Tibial nerve (tissue), 4 donors: ENCODE measurements at regions not wholly inside any gene's neighbourhood (a gene's known extent, or its start where the extent isn't known, plus 50 kb on each side); places are given as distances from the start of the nearest gene placed in this dataset.
"Not testable (repeated sequence)": the region's sequence is repeated elsewhere in the genome, so short reads cannot be mapped to it uniquely, and the experiment has no call there.

ENCODE experiments used
- DNase-seq, 2 donors: peaks; one replicate each; pipeline ENCODE4 v3.0.0-alpha.2; 2019; ENCODE audit warnings: low spot score in 2 of 2
- H3K27ac ChIP-seq, 4 donors: fragments of 200-600 bp; sonication (generic) in 3 of 4; one replicate each; pipeline ENCODE4 v1.5.1; 2017 to 2019; ENCODE audit warnings: mild to moderate bottlenecking in 1 of 4
- H3K27me3 ChIP-seq, 2 donors: fragments of 200-600 bp; sonication (generic) in 1 of 2; one replicate each; pipeline versions ENCODE4 v1.5.1 to v1.6.0; 2017 to 2019
- H3K36me3 ChIP-seq, 3 donors: fragments of 200-600 bp; sonication (generic); one replicate each; pipeline ENCODE4 v1.5.1; 2018 to 2019
- H3K4me1 ChIP-seq, 4 donors: fragments of 200-600 bp; sonication (generic) in 3 of 4; one replicate each; pipeline ENCODE4 v1.5.1; 2017 to 2019
- H3K4me3 ChIP-seq, 4 donors: fragments of 200-600 bp; sonication (generic) in 3 of 4; one replicate each; pipeline ENCODE4 v1.5.1; 2017 to 2019; ENCODE audit warnings: mild to moderate bottlenecking in 1 of 4, moderate library complexity in 1 of 4
- H3K9me3 ChIP-seq, 4 donors: fragments of 200-600 bp; sonication (generic) in 3 of 4; one replicate each; pipeline ENCODE4 v1.5.1; 2017 to 2019
- EP300 ChIP-seq, 2 donors: sonication (generic); formaldehyde crosslinking; IDR thresholded peaks; one replicate each; pipeline ENCODE4 v1.6.1; 2017; ENCODE audit warnings: antibody characterized with exemption in 2 of 2, mild to moderate bottlenecking in 1 of 2
- POLR2A ChIP-seq, 2 donors: fragments of 450-650 bp; IDR thresholded peaks; one replicate each; pipeline ENCODE4 v1.6.1; 2017; ENCODE audit warnings: antibody characterized with exemption in 2 of 2, mild to moderate bottlenecking in 2 of 2, moderate library complexity in 2 of 2
- WGBS, 2 donors: methylation state at CpG; one replicate each; pipeline ENCODE4 v1.1.5; 2018; 5-methylcytosine and 5-hydroxymethylcytosine counted together
- TF ChIP-seq, protein P1 (sequence below), 5 experiments: fragments of 200-600 bp in 3 of 5; fragments of 450-650 bp in 2 of 5; sonication (generic) in 3 of 5; IDR thresholded peaks; one replicate each; pipeline ENCODE4 v1.5.1; 2016 to 2019; ENCODE audit warnings: antibody characterized with exemption in 5 of 5, mild to moderate bottlenecking in 3 of 5, moderate library complexity in 2 of 5

DNA sequence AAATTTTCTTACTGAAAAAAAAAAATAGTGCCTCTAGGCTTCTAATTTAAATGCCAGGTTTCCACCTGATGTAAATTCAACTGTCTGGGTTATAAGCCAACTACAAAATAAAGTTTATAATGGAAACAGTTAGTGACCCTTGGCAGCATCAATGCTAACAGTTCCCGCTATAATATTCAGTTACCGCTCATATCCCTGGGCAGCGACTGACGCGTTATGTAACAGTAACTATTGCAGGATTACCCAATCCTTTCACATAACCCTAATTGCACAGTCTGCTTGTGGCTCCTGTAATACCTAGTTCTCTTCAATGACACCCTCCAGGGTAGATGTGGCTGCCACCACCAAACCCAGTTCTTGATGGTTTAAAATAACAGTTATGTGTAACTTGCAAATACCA lies 208.6 kb downstream of the MOXD1 start:
- Histone ChIP-seq H3K27ac (no peak overlapping the region), H3K9me3 (peaks cover 0 to 7% (median 0%) of the 10 kb centered on the region in 4 donors), H3K4me1 (peaks cover 0 to 19% (median 0%) of the 10 kb centered on the region in 4 donors), H3K27me3 (no peaks in the 10 kb centered on the region), H3K36me3 (no peaks in the 10 kb centered on the region), H3K4me3 (no peak overlapping the region)
- TF ChIP-seq EP300 (IDR thresholded peaks at IDR 0.05): no peak
- no peak for TF ChIP-seq POLR2A (IDR thresholded peaks at IDR 0.05)
- TF ChIP-seq, protein P1, sequence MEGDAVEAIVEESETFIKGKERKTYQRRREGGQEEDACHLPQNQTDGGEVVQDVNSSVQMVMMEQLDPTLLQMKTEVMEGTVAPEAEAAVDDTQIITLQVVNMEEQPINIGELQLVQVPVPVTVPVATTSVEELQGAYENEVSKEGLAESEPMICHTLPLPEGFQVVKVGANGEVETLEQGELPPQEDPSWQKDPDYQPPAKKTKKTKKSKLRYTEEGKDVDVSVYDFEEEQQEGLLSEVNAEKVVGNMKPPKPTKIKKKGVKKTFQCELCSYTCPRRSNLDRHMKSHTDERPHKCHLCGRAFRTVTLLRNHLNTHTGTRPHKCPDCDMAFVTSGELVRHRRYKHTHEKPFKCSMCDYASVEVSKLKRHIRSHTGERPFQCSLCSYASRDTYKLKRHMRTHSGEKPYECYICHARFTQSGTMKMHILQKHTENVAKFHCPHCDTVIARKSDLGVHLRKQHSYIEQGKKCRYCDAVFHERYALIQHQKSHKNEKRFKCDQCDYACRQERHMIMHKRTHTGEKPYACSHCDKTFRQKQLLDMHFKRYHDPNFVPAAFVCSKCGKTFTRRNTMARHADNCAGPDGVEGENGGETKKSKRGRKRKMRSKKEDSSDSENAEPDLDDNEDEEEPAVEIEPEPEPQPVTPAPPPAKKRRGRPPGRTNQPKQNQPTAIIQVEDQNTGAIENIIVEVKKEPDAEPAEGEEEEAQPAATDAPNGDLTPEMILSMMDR (IDR thresholded peaks at IDR 0.05): no peak
- WGBS, 2 donors: 96 to 98% methylated on average over 5 of the region's 5 CpGs
- DNase-seq: no peak

DNA sequence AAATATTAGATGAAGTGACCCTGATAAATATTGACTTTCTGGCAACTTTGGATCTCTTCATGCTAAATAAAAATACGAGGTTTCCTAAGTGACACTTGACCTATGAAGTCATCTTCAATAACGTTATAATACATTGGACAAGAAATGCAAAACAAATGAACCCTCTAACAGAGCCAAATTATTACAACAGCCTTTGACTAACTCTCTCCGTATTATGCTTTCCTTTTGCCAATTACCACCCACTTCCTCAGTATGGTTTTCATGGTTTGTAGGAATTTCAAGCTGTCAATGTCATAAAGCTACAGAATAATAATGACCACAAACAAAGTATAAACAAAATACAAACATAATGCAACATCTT lies 210.5 kb downstream of the MOXD1 start:
- no peak for DNase-seq
- H3K27me3 ChIP-seq: no peaks in the 10 kb centered on the region
- H3K27ac ChIP-seq: peak overlapping the region in 1 of 4 donors; percentile 30
- no peak for TF ChIP-seq POLR2A (IDR thresholded peaks at IDR 0.05)
- TF ChIP-seq, protein P1 (IDR thresholded peaks at IDR 0.05): no peak
- no peak for TF ChIP-seq EP300 (IDR thresholded peaks at IDR 0.05)
- H3K4me3 ChIP-seq: no peak overlapping the region
- 16 to 20% methylated on average over 3 of the region's 3 CpGs for WGBS, 2 donors
- no peaks in the 10 kb centered on the region for H3K36me3 ChIP-seq
- H3K9me3 ChIP-seq: peaks cover 0 to 7% (median 0%) of the 10 kb centered on the region in 4 donors
- peaks cover 0 to 19% (median 0%) of the 10 kb centered on the region in 4 donors for H3K4me1 ChIP-seq

DNA sequence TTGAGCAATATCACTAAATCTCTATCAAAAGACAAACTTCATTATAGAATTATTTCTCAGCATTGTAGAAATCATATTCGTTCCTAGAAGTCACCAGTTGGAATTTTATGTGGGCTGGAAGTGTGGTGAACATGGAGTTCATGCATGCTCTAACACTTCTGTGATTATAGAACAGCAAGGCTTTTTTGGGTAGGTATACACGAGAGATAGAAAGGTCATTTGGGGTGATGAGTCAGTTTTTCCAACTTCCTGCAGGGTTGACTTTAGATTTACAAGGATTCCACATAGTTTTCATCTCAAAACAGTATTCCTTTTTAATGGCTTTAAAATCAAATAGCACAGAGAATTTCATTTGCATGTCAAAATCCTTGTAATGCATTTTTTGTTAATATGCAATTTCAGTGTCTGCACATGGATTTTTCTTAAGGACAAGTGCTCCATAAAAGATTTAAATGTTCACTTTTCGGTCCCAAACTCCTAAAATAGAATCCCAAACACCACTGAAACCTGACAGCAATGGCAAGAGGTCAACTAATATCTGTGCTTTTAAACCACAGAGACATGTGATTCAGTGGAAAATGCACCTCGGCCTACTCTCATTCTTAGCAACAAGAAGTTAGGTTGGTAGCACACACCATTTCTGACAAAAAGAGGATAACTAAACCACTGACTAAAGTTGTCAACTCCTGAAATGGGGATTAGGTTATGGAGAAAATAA lies 211.0 kb downstream of the MOXD1 start:
- Histone ChIP-seq H3K4me1 (peaks cover 0 to 19% (median 0%) of the 10 kb centered on the region in 4 donors), H3K27ac (peak overlapping the region in 2 of 4 donors; percentile 30 to 61), H3K9me3 (peaks cover 0 to 7% (median 0%) of the 10 kb centered on the region in 4 donors), H3K36me3 (no peaks in the 10 kb centered on the region), H3K27me3 (no peaks in the 10 kb centered on the region), H3K4me3 (no peak overlapping the region)
- WGBS, 2 donors: 36 to 42% methylated on average over 4 of the region's 4 CpGs
- no peak for DNase-seq
- TF ChIP-seq EP300 (IDR thresholded peaks at IDR 0.05) (no peak), POLR2A (IDR thresholded peaks at IDR 0.05) (no peak)
- TF ChIP-seq, protein P1 (IDR thresholded peaks at IDR 0.05): no peak

DNA sequence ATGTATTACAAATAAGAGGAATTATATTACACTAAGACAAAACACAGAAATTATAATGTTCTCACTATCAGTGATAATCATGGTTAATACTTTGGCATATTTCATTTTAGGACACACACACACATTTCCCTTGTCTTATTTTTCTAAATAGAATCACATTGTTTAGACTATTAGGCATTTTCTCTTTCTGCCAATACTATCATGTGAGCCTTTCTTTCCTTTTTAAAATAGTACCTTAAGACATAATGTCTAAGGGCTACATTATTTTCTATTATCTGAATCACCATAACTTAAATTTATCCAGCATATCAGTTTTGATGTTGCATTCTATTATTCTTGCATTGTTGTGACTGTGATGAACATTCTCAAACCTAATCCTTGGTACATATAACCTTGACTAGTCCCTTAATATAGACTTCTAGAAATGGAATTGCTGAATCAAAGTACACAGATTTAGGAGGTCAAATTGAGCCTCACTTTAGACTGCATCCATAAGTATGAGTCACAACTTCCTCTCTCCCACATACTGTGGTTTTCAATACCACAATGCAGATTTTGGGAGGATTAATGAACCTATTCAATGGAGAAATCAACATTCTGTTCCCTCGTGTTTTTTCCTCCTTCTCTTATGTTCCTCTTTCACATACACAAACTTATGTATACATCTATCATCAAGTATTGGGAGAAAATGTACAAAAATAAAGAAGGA lies 212.6 kb downstream of the MOXD1 start:
- H3K4me1 ChIP-seq: peaks cover 0 to 19% (median 0%) of the 10 kb centered on the region in 4 donors
- no peaks in the 10 kb centered on the region for H3K9me3 ChIP-seq
- H3K36me3 ChIP-seq: no peaks in the 10 kb centered on the region
- TF ChIP-seq POLR2A (IDR thresholded peaks at IDR 0.05) (no peak), EP300 (IDR thresholded peaks at IDR 0.05) (no peak)
- TF ChIP-seq, protein P1 (IDR thresholded peaks at IDR 0.05): no peak
- no peak for DNase-seq
- H3K27me3 ChIP-seq: no peaks in the 10 kb centered on the region
- H3K4me3 ChIP-seq: no peak overlapping the region
- 18 to 28% methylated on average over 1 of the region's 1 CpG for WGBS, 2 donors
- H3K27ac ChIP-seq: no peak overlapping the region

DNA sequence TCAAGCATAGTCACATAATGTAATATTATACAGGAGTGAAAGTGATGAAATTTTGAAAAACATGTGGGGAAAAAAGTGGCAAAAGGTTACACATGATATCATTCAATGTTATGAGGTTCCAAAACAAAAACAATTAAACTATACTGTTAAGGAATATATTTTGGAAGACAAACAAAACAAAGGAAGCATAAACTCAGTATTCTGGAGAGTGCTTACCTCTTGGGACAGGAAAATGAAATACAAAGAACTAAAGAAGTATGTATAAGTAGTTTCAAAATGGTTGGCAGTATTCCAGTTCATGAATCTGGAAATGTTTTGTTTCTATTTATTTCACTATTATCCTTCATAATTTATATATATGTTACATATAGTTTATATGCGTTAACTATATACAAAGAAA lies 213.5 kb downstream of the MOXD1 start:
- no peak overlapping the region for H3K27ac ChIP-seq
- H3K27me3 ChIP-seq: no peaks in the 10 kb centered on the region
- H3K4me3 ChIP-seq: no peak overlapping the region
- TF ChIP-seq, protein P1 (IDR thresholded peaks at IDR 0.05): no peak
- TF ChIP-seq POLR2A (IDR thresholded peaks at IDR 0.05) (no peak), EP300 (IDR thresholded peaks at IDR 0.05) (no peak)
- WGBS, 2 donors: 77 to 82% methylated on average over 1 of the region's 1 CpG
- no peak for DNase-seq
- H3K4me1 ChIP-seq: peaks cover 0 to 19% (median 0%) of the 10 kb centered on the region in 4 donors
- no peaks in the 10 kb centered on the region for H3K36me3 ChIP-seq
- H3K9me3 ChIP-seq: no peaks in the 10 kb centered on the region

DNA sequence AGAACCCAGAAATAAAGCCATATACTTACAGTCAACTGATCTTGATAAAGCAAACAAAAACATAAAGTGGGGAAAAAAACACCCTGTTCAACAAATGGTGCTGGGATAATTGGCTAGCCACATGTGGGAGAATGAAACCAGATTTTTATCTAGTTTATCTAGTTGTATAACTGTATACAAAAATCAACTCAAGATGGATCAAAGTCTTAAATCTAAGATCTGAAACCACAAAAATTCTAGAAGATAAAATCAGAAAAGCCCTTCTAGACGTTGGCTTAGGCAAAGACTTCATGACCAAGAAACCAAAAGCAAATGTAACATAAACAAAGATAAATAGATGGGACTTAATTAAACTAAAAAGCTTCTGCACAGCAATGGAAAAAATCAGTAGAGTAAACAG lies 216.3 kb downstream of the MOXD1 start:
- H3K27me3 ChIP-seq, H3K4me1 ChIP-seq, H3K4me3 ChIP-seq, H3K9me3 ChIP-seq, H3K36me3 ChIP-seq, DNase-seq, H3K27ac ChIP-seq: not testable (repeated sequence)
- 75 to 79% methylated on average over 1 of the region's 1 CpG for WGBS, 2 donors
